ENCODE measurements at regions not wholly inside any gene's neighbourhood (a gene's known extent, or its start where the extent isn't known, plus 50 kb on each side); places are given as distances from the start of the nearest gene placed in this dataset.

DNA sequence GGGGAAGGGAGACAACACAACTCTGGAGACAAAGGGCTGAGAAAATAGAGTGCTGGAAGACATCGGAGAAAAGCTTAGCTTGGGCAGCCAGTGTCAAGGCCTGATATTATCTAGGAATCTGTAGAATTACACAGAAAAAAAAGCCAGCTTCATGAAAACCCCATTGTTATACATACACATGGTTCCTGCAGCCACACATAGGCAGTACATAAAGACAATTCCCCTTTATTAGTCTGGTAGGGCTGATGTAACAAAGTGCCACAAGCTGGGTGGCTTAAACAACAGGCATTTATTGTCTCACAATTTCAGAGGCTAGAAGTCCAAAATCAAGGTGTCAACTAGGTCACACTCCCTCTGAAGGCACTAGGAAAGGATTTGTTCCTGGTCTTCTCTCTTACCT lies 503.5 kb downstream of the MID1IP1 start:
- no peak for DNase-seq
- WGBS, 5 donors, result 75 to 95% (median 91%) methylated on average over 1 of the region's 1 CpG
- intact Hi-C loops (cut with DNase I; ENCODE audit: low total_unique reads), result no loop called here
- Histone ChIP-seq H3K9me3 (peaks cover 0 to 21% (median 14%) of the 10 kb centered on the region in 8 donors), H3K27me3 (replicated peaks in 1 of 7) (no peaks in the 10 kb centered on the region), H3K4me1 (peaks cover 0 to 14% (median 0%) of the 10 kb centered on the region in 6 donors), H3K27ac (no peak overlapping the region), H3K36me3 (no peaks in the 10 kb centered on the region), H3K4me3 (no peak overlapping the region)
- TF ChIP-seq, protein P1, sequence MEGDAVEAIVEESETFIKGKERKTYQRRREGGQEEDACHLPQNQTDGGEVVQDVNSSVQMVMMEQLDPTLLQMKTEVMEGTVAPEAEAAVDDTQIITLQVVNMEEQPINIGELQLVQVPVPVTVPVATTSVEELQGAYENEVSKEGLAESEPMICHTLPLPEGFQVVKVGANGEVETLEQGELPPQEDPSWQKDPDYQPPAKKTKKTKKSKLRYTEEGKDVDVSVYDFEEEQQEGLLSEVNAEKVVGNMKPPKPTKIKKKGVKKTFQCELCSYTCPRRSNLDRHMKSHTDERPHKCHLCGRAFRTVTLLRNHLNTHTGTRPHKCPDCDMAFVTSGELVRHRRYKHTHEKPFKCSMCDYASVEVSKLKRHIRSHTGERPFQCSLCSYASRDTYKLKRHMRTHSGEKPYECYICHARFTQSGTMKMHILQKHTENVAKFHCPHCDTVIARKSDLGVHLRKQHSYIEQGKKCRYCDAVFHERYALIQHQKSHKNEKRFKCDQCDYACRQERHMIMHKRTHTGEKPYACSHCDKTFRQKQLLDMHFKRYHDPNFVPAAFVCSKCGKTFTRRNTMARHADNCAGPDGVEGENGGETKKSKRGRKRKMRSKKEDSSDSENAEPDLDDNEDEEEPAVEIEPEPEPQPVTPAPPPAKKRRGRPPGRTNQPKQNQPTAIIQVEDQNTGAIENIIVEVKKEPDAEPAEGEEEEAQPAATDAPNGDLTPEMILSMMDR (IDR thresholded peaks at IDR 0.05 in 8 of 11, conservative IDR thresholded peaks at IDR 0.05 in 3 of 11), result no peak
- TF ChIP-seq POLR2AphosphoS5 (IDR thresholded peaks at IDR 0.05) (no peak), POLR2A (IDR thresholded peaks at IDR 0.05) (no peak)

DNA sequence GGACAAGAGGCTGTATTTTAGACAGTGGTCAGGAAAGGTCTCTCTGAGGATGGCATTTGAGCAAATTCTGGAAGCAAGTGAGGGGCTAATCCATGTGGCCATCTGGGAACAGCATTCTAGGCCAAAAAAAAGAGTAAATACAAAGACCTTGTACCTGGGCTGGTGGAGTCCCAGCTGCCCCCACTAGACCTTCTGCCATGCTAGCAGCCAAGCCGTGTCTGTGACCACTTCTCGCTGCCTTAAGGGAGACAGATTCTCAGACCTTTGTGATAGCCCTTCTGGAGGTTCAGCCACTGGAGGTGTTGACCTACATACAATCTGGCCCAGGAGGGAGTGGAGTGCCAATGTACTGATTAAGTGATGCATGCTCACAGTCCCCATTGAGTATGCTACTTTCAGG lies 506.2 kb downstream of the MID1IP1 start:
- H3K27me3 ChIP-seq (replicated peaks in 1 of 7), result peaks cover 0 to 3% (median 0%) of the 10 kb centered on the region in 7 donors
- peaks cover 0 to 13% (median 11%) of the 10 kb centered on the region in 8 donors for H3K9me3 ChIP-seq
- H3K36me3 ChIP-seq, result no peaks in the 10 kb centered on the region
- intact Hi-C loops (cut with DNase I; ENCODE audit: low total_unique reads), result no loop called here
- DNase-seq, result no peak
- no peak overlapping the region for H3K27ac ChIP-seq
- no peak overlapping the region for H3K4me3 ChIP-seq
- no peak for TF ChIP-seq POLR2A (IDR thresholded peaks at IDR 0.05)
- no peak for TF ChIP-seq POLR2AphosphoS5 (IDR thresholded peaks at IDR 0.05)
- peaks cover 0 to 34% (median 6%) of the 10 kb centered on the region in 6 donors for H3K4me1 ChIP-seq
- 75 to 97% (median 91%) methylated on average over 1 to 2 of the region's 2 CpGs for WGBS, 5 donors

DNA sequence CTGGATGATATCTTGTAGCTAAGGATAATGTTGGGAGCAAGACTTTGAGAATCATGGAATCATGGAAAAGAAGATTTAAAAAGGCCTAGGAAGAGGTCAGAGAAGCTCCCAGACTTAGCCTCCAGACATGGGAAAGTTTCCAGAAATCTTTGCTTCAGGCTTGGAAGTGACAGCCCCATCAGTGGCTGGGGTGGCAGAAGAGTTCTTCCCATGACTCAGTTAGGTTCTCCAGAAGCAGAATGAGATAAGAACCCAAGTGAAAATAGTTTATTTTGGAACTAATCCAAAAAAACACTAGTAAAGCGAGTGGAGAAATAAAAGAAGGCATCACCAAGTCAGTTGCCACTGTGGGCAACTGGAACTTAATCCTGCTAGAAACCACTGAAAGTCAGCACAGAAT lies 506.9 kb downstream of the MID1IP1 start:
- Histone ChIP-seq H3K4me3 (no peak overlapping the region), H3K27ac (no peak overlapping the region), H3K4me1 (peaks cover 0 to 34% (median 6%) of the 10 kb centered on the region in 6 donors), H3K27me3 (replicated peaks in 1 of 7) (peaks cover 0 to 3% (median 0%) of the 10 kb centered on the region in 7 donors), H3K36me3 (no peaks in the 10 kb centered on the region), H3K9me3 (peaks cover 0 to 7% (median 4%) of the 10 kb centered on the region in 8 donors)
- intact Hi-C loops (cut with DNase I; ENCODE audit: low total_unique reads), result no loop called here
- TF ChIP-seq, protein P1 (IDR thresholded peaks at IDR 0.05 in 8 of 11, conservative IDR thresholded peaks at IDR 0.05 in 3 of 11), result no peak
- TF ChIP-seq POLR2AphosphoS5 (IDR thresholded peaks at IDR 0.05) (no peak), POLR2A (IDR thresholded peaks at IDR 0.05) (no peak)
- WGBS, 5 donors, result 52 to 91% (median 75%) methylated on average over 1 of the region's 1 CpG
- no peak for DNase-seq

DNA sequence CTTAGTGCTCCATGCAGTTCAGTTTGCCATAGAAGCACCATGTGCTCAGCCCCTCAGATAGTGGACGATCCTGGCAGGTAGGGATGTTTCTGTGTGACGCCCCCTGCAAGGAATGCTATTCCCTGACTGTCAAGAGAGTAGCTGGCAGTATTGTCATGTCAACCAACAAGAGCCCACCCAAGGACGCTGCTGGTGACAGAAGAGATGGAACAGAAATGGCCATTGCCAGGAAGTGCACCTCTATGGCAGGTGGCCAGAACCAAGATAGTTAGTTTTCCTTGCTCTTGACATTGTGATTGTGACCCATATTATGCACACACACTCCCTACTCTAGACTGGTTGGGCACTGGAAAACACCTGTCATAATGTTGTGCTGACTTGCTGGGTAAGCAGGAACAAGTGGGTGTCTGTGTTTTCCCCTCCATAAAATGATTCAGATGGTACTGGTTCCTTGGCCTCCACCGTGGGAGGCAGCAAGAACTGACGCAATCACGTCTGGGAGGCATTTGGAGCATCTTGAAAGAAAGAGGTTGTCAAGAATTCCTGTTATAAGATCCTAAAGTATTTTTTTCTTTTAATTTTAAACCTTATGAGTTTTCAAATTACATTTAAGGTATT lies 507.9 kb downstream of the MID1IP1 start:
- no peaks in the 10 kb centered on the region for H3K9me3 ChIP-seq
- intact Hi-C loops (cut with DNase I; ENCODE audit: low total_unique reads), result no loop called here
- H3K27ac ChIP-seq, result peak overlapping the region in 6 of 8 donors; percentile 3 to 55 (median 50)
- no peak for TF ChIP-seq POLR2AphosphoS5 (IDR thresholded peaks at IDR 0.05)
- 39 to 55% (median 44%) methylated on average over 4 to 6 of the region's 6 CpGs for WGBS, 5 donors
- H3K4me3 ChIP-seq, result no peak overlapping the region
- peaks cover 0 to 34% (median 6%) of the 10 kb centered on the region in 6 donors for H3K4me1 ChIP-seq
- H3K36me3 ChIP-seq, result no peaks in the 10 kb centered on the region
- peaks cover 0 to 3% (median 0%) of the 10 kb centered on the region in 7 donors for H3K27me3 ChIP-seq (replicated peaks in 1 of 7)
- no peak for DNase-seq

DNA sequence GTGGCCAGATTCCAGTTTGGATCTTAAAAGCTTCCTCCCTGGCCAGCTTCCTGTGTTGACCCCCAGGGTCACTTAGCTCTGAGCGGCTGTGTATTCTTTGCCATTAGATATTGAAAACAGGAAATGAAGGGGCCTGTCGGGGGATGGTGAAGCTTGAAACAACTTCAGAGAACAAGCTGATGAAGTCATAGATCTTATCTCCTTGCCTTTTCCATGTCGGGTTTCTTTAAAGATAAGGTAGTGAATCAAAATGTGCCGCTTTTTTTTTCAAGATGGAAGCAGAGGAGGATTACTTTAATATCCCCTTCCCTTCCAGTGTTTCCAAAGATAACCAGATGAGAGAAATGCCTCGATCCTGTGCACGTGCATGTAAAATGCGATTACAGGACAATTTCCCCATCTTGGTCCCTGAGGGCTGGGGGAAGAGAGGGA lies 508.5 kb downstream of the MID1IP1 start:
- TF ChIP-seq POLR2AphosphoS5 (IDR thresholded peaks at IDR 0.05) (no peak), POLR2A (IDR thresholded peaks at IDR 0.05) (no peak)
- TF ChIP-seq, protein P1 (IDR thresholded peaks at IDR 0.05 in 8 of 11, conservative IDR thresholded peaks at IDR 0.05 in 3 of 11), result no peak
- WGBS, 5 donors, result 12 to 37% (median 16%) methylated on average over 7 of the region's 7 CpGs

More for the DNA sequence above, 508.5 kb downstream of the MID1IP1 start:
- Histone ChIP-seq H3K4me1 (peaks cover 0 to 34% (median 6%) of the 10 kb centered on the region in 6 donors), H3K36me3 (no peaks in the 10 kb centered on the region), H3K27me3 (replicated peaks in 1 of 7) (peaks cover 0 to 3% (median 0%) of the 10 kb centered on the region in 7 donors), H3K27ac (peak overlapping the region in 6 of 8 donors; percentile 3 to 55 (median 50)), H3K4me3 (no peak overlapping the region), H3K9me3 (no peaks in the 10 kb centered on the region)
- no peak for DNase-seq
- intact Hi-C loops (cut with DNase I; ENCODE audit: low total_unique reads), result no loop called here

Data from spleen (tissue), 11 donors.